ENCODE measurements at regions not wholly inside any gene's neighbourhood (a gene's known extent, or its start where the extent isn't known, plus 50 kb on each side); places are given as distances from the start of the nearest gene placed in this dataset.

- no peak for TF ChIP-seq CTCF (IDR thresholded peaks at IDR 0.05)
- no peak overlapping the region for H3K27ac ChIP-seq
- peaks cover 34% of the 10 kb centered on the region for H3K27me3 ChIP-seq
Measured at GRCh38 chr20:57007171-57007540, 259.3 kb downstream of the BMP7 start.

GRCh38 chr20:57008217-57008616 lies 258.2 kb downstream of the BMP7 start:
- H3K27ac ChIP-seq, result no peak overlapping the region
- TF ChIP-seq CTCF (IDR thresholded peaks at IDR 0.05), result no peak
- H3K9me3 ChIP-seq, result no peaks in the 10 kb centered on the region
- H3K27me3 ChIP-seq, result peaks cover 45% of the 10 kb centered on the region
- no peaks in the 10 kb centered on the region for H3K36me3 ChIP-seq
- H3K4me1 ChIP-seq (ENCODE audit: control insufficient read depth in 1 of 2, insufficient read depth in 1 of 2, low read depth in 1 of 2, low read length in 1 of 2), result no peaks in the 10 kb centered on the region
- no peak overlapping the region for H3K4me3 ChIP-seq (ENCODE audit: low read depth in 1 of 2, low read length in 1 of 2)

More at GRCh38 chr20:57007171-57007540, 259.3 kb downstream of the BMP7 start:
- H3K36me3 ChIP-seq, result no peaks in the 10 kb centered on the region
- no peak overlapping the region for H3K4me3 ChIP-seq (ENCODE audit: low read depth in 1 of 2, low read length in 1 of 2)
- H3K4me1 ChIP-seq (ENCODE audit: control insufficient read depth in 1 of 2, insufficient read depth in 1 of 2, low read depth in 1 of 2, low read length in 1 of 2), result no peaks in the 10 kb centered on the region
- no peaks in the 10 kb centered on the region for H3K9me3 ChIP-seq

GRCh38 chr20:57009355-57009754 lies 257.1 kb downstream of the BMP7 start:
- TF ChIP-seq CTCF (IDR thresholded peaks at IDR 0.05), result no peak
- H3K4me1 ChIP-seq (ENCODE audit: control insufficient read depth in 1 of 2, insufficient read depth in 1 of 2, low read depth in 1 of 2, low read length in 1 of 2), result no peaks in the 10 kb centered on the region
- no peaks in the 10 kb centered on the region for H3K9me3 ChIP-seq
- no peaks in the 10 kb centered on the region for H3K36me3 ChIP-seq
- no peak overlapping the region for H3K27ac ChIP-seq
- H3K4me3 ChIP-seq (ENCODE audit: low read depth in 1 of 2, low read length in 1 of 2), result no peak overlapping the region
- peaks cover 56% of the 10 kb centered on the region for H3K27me3 ChIP-seq

- H3K4me1 ChIP-seq (ENCODE audit: control insufficient read depth in 1 of 2, insufficient read depth in 1 of 2, low read depth in 1 of 2, low read length in 1 of 2), result no peaks in the 10 kb centered on the region
- no peak for TF ChIP-seq CTCF (IDR thresholded peaks at IDR 0.05)
- no peak overlapping the region for H3K4me3 ChIP-seq (ENCODE audit: low read depth in 1 of 2, low read length in 1 of 2)
- H3K9me3 ChIP-seq, result no peaks in the 10 kb centered on the region
- peaks cover 60% of the 10 kb centered on the region for H3K27me3 ChIP-seq
- H3K36me3 ChIP-seq, result no peaks in the 10 kb centered on the region
- no peak overlapping the region for H3K27ac ChIP-seq
Measured at GRCh38 chr20:57009775-57010174, 256.7 kb downstream of the BMP7 start.

- no peak overlapping the region for H3K4me3 ChIP-seq (ENCODE audit: low read depth in 1 of 2, low read length in 1 of 2)
- TF ChIP-seq CTCF (IDR thresholded peaks at IDR 0.05), result no peak
- H3K4me1 ChIP-seq (ENCODE audit: control insufficient read depth in 1 of 2, insufficient read depth in 1 of 2, low read depth in 1 of 2, low read length in 1 of 2), result no peaks in the 10 kb centered on the region
- no peaks in the 10 kb centered on the region for H3K9me3 ChIP-seq
- no peaks in the 10 kb centered on the region for H3K36me3 ChIP-seq
- H3K27me3 ChIP-seq, result peaks cover 45% of the 10 kb centered on the region
- no peak overlapping the region for H3K27ac ChIP-seq
Measured at GRCh38 chr20:57012691-57013090, 253.8 kb downstream of the BMP7 start.

GRCh38 chr20:57013217-57013616 lies 253.2 kb downstream of the BMP7 start:
- H3K4me1 ChIP-seq (ENCODE audit: control insufficient read depth in 1 of 2, insufficient read depth in 1 of 2, low read depth in 1 of 2, low read length in 1 of 2), result no peaks in the 10 kb centered on the region
- H3K9me3 ChIP-seq, result no peaks in the 10 kb centered on the region
- H3K4me3 ChIP-seq (ENCODE audit: low read depth in 1 of 2, low read length in 1 of 2), result no peak overlapping the region
- no peaks in the 10 kb centered on the region for H3K36me3 ChIP-seq
- H3K27me3 ChIP-seq, result peaks cover 40% of the 10 kb centered on the region
- H3K27ac ChIP-seq, result no peak overlapping the region
- TF ChIP-seq CTCF (IDR thresholded peaks at IDR 0.05), result no peak
